Tibial nerve (tissue), 4 donors: ENCODE measurements at regions not wholly inside any gene's neighbourhood (a gene's known extent, or its start where the extent isn't known, plus 50 kb on each side); places are given as distances from the start of the nearest gene placed in this dataset.
"Not testable (repeated sequence)": the region's sequence is repeated elsewhere in the genome, so short reads cannot be mapped to it uniquely, and the experiment has no call there.

Experiments used
- DNase-seq, 2 donors: peaks; one replicate each; pipeline ENCODE4 v3.0.0-alpha.2; 2019; ENCODE audit warnings: low spot score in 2 of 2
- H3K27ac ChIP-seq, 4 donors: fragments of 200-600 bp; sonication (generic) in 3 of 4; one replicate each; pipeline ENCODE4 v1.5.1; 2017 to 2019; ENCODE audit warnings: mild to moderate bottlenecking in 1 of 4
- H3K27me3 ChIP-seq, 2 donors: fragments of 200-600 bp; sonication (generic) in 1 of 2; one replicate each; pipeline versions ENCODE4 v1.5.1 to v1.6.0; 2017 to 2019
- H3K36me3 ChIP-seq, 3 donors: fragments of 200-600 bp; sonication (generic); one replicate each; pipeline ENCODE4 v1.5.1; 2018 to 2019
- H3K4me1 ChIP-seq, 4 donors: fragments of 200-600 bp; sonication (generic) in 3 of 4; one replicate each; pipeline ENCODE4 v1.5.1; 2017 to 2019
- H3K4me3 ChIP-seq, 4 donors: fragments of 200-600 bp; sonication (generic) in 3 of 4; one replicate each; pipeline ENCODE4 v1.5.1; 2017 to 2019; ENCODE audit warnings: mild to moderate bottlenecking in 1 of 4, moderate library complexity in 1 of 4
- H3K9me3 ChIP-seq, 4 donors: fragments of 200-600 bp; sonication (generic) in 3 of 4; one replicate each; pipeline ENCODE4 v1.5.1; 2017 to 2019
- POLR2A ChIP-seq, 2 donors: fragments of 450-650 bp; IDR thresholded peaks; one replicate each; pipeline ENCODE4 v1.6.1; 2017; ENCODE audit warnings: antibody characterized with exemption in 2 of 2, mild to moderate bottlenecking in 2 of 2, moderate library complexity in 2 of 2
- WGBS, 2 donors: methylation state at CpG; one replicate each; pipeline ENCODE4 v1.1.5; 2018; 5-methylcytosine and 5-hydroxymethylcytosine counted together
- TF ChIP-seq, protein P1 (sequence below), 5 experiments: fragments of 200-600 bp in 3 of 5; fragments of 450-650 bp in 2 of 5; sonication (generic) in 3 of 5; IDR thresholded peaks; one replicate each; pipeline ENCODE4 v1.5.1; 2016 to 2019; ENCODE audit warnings: antibody characterized with exemption in 5 of 5, mild to moderate bottlenecking in 3 of 5, moderate library complexity in 2 of 5

DNA sequence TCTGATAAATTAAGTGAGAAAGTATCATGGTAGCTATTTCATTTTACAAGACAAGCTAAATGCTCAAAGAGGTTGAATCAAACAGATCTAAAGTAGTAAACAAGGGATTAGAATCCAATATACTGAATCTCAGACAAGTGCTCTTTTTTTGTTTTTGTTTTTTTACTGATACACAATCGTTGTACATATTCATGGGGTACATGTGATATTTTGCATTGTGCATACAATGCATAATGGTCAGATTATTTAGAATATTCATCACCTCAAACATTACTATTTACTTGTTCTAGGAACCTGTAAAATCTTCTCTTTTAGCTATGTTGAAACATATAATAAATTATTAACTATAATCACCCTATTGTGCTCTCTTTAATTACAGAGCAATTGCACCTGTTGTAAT, 57.0 kb upstream of the HCRTR2 start:
- H3K4me3 ChIP-seq, result no peak overlapping the region
- no peaks in the 10 kb centered on the region for H3K4me1 ChIP-seq
- no peak overlapping the region for H3K27ac ChIP-seq
- DNase-seq, result no peak
- H3K27me3 ChIP-seq, result no peaks in the 10 kb centered on the region
- H3K9me3 ChIP-seq, result peaks cover 0 to 12% (median 0%) of the 10 kb centered on the region in 4 donors
- TF ChIP-seq, protein P1, sequence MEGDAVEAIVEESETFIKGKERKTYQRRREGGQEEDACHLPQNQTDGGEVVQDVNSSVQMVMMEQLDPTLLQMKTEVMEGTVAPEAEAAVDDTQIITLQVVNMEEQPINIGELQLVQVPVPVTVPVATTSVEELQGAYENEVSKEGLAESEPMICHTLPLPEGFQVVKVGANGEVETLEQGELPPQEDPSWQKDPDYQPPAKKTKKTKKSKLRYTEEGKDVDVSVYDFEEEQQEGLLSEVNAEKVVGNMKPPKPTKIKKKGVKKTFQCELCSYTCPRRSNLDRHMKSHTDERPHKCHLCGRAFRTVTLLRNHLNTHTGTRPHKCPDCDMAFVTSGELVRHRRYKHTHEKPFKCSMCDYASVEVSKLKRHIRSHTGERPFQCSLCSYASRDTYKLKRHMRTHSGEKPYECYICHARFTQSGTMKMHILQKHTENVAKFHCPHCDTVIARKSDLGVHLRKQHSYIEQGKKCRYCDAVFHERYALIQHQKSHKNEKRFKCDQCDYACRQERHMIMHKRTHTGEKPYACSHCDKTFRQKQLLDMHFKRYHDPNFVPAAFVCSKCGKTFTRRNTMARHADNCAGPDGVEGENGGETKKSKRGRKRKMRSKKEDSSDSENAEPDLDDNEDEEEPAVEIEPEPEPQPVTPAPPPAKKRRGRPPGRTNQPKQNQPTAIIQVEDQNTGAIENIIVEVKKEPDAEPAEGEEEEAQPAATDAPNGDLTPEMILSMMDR (IDR thresholded peaks at IDR 0.05), result no peak
- TF ChIP-seq POLR2A (IDR thresholded peaks at IDR 0.05), result no peak
- H3K36me3 ChIP-seq, result no peaks in the 10 kb centered on the region
- WGBS, 2 donors, result 64 to 71% methylated on average over 1 of the region's 1 CpG

DNA sequence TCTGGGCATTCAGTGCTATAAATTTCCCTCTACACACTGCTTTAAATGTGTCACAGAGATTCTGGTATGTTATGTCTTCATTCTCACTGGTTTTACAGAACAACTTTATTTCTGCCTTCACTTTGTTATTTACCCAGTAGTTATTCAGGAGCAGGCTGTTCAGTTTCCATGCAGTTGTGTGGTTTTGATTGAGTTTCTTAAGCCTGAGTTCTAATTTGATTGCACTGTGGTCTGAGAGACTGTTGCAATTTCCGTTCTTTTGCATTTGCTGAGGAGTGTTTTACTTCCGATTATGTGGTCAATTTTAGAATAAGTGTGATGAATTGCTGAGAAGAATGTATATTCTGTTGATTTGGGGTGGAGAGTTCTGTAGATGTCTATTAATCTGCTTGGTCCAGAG, 50.1 kb upstream of the HCRTR2 start:
- WGBS, 2 donors, result 91 to 94% methylated on average over 2 of the region's 2 CpGs
- not testable (repeated sequence) for H3K4me3 ChIP-seq, DNase-seq, H3K4me1 ChIP-seq, H3K27ac ChIP-seq, H3K27me3 ChIP-seq, H3K36me3 ChIP-seq
- peaks cover 0 to 52% (median 0%) of the 10 kb centered on the region in 4 donors for H3K9me3 ChIP-seq
